Glomerular visceral epithelial cell (primary cell): ENCODE measurements at regions not wholly inside any gene's neighbourhood (a gene's known extent, or its start where the extent isn't known, plus 50 kb on each side); places are given as distances from the start of the nearest gene placed in this dataset.

Experiments
- DNase-seq: peaks from one replicate; pipeline ENCODE4 v3.0.0-alpha.2; 2016; ENCODE audit errors: extremely low spot score

DNA sequence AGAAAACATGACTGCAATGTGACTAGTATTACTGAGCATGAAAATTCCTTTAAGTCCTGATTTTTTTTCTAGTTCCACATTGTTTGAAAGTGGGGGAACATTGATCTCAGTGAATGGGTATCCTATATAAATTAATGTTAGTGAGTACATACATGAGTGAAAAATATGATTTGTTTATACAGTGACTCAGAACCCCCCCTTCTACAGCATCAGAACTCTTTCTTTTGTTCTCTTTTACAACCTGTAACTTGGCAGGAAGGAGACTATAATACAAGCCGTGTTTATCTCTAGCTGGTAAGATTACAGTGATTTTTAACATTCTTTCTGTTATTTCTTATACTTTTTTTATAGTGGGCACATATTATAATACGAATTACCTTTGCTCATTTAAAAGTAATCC lies 384.7 kb downstream of the PDCD6IP start:
- DNase-seq, result no peak

DNA sequence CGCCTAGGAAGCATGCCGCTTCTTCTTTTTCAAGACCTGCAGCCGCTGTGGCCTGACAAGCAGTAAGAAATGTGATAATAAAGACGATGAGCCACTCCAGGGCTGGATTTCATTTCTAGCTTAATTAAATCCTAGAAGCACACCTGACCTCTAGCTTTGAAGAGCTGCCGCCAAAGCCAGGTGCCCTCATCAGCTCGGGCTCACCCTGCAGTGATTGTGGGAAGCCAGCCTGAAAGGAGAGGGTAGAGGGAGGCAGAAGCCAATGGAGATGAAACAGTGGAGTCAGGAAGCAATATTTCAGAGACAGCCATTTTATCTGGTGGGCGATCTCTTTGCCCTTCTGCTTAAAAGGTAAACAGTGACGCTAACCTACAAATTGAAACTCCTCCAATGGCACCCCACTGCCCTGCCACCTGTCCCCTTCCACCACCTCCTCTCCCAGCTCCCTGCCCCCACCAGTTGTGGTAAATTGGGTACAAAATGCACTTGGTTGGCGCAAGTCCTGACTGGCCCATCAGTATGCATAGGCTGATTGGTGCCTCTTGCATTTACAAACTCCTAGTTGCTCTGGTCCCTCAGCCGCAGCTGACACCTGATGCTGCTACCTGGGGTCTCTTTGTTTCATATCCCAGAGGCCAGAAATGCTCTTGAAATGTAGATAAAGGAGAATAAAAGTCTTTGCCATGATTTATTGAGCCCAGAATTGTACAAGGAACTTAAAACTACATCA lies 385.3 kb downstream of the PDCD6IP start:
- DNase-seq, result no peak

DNA sequence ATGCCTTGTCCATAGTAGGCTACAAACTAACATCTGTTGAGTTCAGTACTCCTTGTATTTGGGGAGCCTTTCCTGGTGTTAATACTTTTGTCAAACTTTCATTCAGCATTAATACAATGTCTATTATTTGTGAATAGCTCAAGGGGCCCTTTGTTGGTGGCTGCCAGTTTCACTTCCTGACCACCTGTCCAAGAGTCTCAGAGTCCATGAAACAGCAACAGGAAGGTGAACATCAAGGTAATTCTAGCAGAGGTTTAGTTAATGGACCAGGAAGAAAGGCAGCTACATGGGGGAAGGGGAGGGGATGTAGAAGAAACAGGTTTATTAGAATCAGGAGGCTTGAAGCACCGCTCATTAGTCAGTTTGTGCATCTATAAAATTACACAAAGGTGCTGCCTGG lies 386.9 kb downstream of the PDCD6IP start:
- DNase-seq, result no peak

DNA sequence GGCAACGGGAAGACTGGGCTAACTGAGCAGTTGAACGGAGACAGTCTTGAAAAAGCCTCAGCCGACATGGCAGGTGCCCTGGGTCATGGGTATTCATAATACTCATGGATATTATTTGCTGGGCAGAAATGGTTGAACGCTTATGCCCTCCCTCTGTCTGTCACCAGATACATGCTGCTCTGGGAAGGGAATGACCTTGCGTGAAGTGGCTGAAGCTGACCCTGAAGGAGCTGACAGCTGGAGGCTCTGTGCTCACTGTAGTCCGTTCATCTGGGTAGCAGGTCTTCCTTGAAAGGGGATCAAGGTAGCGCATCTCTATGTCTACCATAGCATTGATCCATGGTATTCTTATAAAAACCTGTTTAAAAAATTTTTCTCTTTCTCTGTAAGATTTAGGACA lies 390.7 kb downstream of the PDCD6IP start:
- no peak for DNase-seq

DNA sequence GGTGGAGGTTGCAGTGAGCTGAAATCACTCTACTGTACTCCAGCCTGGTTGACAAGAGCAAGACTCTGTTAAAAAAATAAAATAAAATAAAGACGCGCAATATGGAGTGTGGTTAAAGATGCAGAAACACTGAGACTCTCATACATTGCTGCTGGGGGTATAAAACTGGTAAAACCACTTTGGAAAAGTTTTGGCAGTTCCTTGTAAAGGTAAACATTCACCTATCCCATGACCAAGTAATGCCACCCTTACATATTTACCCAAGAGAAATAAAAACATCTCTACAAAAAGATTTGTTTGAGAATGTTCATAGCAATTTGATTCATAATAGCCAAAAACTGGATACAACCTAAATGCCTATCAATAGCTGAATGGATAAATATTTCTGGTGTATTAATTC lies 398.5 kb downstream of the PDCD6IP start:
- DNase-seq, result no peak

DNA sequence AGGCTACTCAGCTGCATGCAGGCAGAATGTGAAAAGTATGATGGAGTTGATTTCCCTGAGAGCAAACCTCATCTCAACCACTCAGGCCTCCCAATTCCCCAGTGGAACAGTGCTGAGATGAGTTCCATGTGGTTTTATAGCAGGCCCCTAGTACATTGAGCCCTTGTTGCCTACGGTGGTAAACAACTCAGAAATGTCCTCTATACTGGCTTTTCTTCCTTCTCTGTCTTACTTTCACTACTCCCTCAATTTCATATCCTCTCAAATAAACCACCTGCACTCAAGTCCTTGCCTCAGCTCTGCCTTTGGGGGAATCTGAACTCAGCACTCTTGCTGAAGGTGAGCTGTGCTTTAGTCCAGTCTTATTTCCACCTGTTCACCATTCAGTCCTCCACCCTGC lies 399.9 kb downstream of the PDCD6IP start:
- no peak for DNase-seq

DNA sequence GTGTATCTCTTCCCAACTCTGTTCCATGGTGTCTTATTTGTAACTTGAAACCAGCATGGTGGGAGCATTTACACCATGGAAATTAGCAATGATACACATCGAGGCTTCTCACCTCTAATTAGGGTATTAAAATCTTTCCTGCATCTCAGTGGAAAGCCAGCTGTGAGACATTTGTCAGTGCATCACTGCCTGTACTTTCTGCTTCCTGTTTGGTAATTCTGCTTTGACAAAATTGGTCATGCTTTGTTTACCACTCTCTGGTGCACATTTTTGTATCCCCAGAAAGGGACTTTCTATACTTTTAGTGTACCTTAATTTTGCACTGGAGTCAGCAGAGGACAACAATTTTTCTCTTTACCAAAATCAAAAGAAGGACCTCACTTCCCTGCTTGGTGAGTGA lies 402.1 kb downstream of the PDCD6IP start:
- DNase-seq, result no peak

DNA sequence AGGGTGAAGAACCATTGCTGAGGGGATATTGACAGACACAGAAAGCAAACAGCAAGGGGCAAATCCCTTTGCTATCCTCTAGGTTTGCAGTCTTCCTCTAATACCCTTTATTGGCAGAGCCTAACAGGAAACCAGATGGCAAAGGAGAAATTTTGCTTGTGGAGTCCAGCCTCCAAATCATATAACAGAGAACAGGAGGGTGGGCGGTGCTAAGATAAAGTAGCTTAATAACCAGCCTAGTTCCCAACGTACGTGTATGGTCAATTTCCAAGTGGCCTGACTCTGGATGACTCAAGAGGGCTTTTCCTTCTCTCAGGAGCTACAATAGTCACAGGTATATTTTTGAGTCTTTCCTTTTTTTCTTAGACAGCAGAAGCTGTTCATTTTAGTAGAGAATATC lies 404.5 kb downstream of the PDCD6IP start:
- DNase-seq, result no peak

DNA sequence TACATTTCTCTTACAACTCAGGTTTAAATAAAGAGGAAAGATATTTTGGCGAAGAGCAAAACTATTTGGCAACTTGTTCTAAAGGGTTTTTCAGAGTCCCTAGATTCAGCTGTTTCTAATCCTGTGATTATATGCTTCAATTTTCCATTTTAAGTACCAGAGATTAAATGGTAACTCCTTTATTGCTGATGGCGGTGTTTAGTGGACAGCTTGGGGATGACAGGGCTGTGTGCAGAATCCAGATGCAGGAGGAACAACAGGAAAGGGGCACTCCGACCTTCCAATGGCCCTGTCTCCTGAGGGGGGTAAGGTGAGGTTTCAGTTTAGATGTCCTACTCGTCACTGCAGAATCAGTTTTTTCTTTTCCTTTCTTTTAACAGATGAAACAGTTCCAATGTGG lies 405.0 kb downstream of the PDCD6IP start:
- DNase-seq, result no peak

DNA sequence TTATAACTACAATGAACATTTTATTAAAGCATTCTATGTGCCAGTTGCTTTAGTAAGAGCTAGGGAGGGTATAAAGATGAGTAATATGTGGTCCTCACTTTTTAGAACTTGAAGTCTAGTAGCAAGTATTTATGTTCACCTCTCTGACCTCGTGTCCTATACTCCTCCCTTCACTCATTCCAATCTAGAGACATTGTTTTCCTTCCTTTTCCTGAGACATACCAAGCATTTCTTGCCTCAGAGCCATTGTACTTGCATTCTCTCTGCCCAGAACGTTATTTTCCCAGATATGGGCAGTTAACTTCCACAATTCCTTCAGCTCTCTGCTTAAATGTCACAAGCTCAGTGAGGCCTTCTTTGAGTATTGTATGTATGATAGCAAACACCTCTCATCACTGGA lies 408.6 kb downstream of the PDCD6IP start:
- DNase-seq, result no peak

DNA sequence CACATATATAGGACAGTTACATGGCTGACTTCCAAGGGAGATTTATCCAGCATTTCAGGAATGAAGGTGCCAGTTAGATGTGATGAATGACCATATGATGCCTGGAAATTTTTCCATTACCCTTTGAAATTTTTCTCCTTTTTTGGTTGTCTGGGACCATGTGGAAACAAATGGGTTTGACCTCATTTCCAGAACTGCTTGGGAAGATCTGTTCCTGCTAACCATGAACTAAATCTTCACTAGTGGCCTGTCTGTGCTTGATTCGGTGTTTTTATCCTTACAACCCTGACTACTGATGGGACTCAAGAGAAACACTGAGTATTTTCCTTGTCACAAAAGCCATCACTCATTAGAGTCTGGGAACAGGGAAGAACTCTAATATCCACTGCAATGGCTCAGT lies 409.4 kb downstream of the PDCD6IP start:
- DNase-seq, result no peak

DNA sequence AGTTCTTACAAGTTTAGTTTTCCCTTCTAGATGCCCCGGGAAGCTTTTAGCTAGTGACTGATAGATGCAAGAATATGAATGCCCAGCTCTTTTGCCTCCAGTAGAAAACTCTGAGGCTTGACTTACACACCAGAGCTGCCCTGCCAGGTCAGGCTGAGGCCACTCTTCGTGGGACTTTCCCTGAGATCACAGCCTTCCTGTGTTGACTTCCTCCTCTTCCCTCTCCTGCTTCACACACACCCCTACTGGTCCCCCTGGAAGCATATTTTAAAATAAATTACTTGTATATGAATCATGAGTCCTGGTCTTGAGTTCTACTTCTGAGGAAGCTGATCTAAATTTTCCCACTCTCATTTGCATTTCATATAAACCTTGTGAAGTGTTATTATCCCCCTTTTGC lies 413.7 kb downstream of the PDCD6IP start:
- DNase-seq, result peak; percentile 31

DNA sequence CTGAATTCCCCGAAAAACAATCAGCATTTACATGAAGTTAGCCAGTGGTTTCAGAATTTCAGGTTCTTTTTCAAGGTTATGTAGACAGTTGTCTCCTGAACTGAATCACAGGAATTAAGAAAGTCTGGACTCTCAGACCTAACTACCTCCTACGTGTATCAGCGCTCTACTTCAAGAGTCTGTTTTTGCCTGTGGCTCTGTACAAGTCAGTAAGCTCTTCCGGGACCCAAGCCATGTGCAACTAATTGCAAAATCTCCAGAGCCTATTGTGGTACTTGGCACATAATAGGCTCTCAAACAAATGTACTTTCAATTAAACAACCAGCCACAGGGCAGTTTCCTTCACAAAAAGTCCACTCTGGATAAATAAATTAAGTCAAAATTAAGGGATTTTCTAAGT lies 414.2 kb downstream of the PDCD6IP start:
- no peak for DNase-seq

DNA sequence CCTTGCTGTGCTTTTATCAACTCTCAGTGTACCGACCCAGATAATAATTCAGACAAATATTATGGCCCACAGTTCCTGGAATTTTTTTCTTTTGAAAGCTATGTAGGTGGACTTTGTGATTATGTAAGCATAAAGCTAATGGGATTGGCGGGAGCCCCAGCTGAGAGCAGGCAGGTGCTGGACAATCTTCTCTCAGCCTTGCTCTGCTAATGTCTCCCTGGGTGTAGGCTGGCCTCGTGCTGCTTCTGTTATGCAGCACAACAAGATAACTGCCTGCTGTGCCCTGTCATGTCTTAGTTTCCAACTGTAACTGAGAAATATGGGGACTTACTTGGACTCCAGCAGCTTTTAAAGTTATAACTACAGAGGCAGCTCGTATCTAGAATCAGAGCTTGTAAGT lies 415.0 kb downstream of the PDCD6IP start:
- DNase-seq, result no peak

DNA sequence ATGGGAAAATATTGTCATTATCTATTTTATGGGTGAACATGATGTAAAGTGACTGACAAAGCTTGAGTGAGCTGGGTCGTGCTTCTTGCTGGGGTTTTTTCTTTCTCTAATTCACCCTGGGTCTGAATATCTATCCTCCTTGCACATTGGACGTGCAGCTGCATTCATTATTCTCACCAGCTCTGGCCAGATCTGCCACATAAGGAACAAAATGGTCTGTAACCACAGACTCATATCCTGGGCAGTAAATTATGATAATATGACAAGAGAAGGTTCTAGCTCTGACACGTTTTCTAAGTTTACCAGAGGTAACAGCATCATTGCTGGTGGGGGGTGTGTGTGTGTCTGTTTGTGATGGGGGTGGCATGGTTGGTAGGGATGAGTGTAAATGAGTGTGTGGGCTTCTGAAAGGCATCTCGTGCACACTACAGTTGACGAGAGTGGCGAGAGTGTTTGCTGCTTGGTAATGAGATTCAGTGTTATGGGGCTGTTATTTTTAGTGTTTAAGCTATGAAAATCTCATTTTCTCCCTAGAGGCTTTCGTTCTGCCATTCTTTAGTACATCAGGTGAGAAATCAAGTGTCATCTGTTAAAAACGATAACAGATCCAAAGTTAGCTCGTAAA lies 418.4 kb downstream of the PDCD6IP start:
- DNase-seq, result no peak

DNA sequence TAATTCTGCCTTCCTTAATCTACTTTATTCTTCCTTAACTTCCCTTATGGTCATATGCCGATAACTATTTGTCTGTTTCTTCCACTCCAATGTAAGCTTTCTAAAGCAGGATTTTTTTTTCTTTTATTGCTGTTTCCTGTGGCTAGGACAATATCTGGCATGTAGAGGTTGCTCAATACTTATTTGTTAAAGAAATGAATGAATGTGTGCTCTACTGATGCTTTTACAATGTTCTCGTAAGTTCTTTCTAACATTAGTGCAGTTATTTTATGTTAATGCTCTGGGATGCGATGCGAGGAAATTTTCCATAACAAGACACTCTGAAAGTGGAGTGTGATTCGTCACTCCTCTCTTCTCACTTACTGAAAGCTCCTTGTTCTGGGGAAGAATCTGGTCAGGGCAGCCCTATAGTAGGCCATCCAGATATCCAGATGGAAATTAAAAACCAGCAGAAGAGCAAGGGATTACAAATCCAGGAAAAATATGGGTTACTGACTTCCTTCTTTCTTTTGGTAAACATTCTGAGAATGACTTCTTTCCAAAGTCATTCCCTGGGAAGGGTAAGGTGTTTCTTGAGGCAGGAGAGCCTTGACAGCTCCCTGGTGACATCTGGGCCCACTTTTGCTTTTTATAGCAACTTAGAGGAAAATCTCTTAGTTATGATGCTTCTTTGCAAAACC lies 420.4 kb downstream of the PDCD6IP start:
- no peak for DNase-seq

DNA sequence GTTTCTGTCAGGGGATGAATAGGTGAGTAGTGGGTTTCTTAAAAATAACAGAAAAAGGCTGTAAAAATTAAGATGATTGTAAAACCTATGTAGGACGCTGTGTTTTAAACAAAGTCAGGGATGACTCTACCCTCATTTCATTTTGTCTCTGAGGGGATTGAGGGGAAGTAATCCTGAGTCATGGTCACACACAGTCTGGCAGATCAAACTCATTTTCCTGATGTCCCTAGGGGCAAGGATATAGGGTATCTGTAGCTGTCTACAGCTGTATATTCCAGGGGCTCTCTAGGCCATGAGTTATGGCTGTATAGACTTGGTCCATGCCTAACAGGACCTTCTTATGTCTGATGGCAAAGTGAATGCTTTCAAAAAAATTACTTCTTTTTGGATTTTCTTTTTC lies 421.1 kb downstream of the PDCD6IP start:
- no peak for DNase-seq

DNA sequence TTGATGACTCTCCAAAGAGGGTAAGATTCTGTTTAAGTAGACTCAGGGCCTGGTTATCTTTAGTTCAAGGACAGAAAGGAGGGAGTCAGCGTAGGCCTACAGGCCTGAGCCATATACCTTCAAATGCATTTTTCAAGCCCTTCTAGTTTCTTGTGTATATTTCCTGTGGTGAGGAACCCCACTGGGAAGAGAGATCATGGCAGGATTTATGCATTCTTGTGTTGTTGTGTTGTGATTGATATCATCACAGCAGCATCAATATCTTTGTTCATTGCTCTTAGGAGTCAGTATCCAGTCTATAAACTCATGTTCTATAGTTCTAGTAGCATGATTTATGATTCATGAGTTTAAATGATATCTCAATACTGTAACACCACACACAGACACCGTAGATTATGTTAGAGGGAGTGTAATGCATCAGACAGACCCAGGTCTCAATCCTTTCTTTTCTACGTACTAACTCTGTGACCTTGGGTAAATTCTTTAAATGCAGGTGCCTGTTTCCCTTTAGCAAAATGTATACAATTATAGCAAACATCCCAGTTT lies 427.5 kb downstream of the PDCD6IP start:
- DNase-seq, result no peak

DNA sequence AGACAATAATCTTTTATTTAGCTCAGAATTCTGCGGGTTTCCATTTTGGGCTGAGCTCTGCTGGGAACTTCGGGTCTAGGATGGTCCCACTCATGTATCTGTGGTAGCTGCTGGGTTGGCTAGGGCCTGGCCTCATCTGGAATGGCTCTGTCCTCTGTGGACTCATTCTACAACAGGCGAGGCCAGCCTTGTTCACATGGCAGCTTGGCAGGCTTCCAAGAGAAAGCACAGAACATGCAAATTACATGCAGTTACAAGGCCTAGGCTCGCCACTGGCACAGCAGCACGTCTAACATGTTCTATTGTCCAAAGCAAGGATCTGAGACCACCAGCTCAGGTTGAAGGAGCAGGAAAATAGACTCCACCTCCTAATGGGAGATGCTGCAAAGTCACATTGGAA lies 431.4 kb downstream of the PDCD6IP start:
- DNase-seq, result no peak

DNA sequence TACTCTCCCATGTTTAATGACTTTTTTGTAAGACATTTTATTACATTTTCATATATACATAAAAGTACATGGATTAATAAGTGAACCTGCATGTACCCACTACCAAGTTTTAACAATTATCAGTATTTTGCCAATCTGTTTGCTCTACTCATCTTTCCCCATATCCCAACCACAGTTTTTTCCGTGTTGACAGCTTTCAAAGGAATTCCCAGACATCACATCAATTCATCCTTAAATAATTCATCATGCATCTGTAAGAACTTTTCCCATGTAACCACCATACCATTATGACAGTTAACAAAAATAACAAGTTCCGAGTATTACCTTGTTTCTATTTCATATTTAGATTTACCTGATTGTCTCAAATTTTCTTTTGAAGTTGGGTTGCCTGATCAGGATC lies 436.7 kb downstream of the PDCD6IP start:
- no peak for DNase-seq

DNA sequence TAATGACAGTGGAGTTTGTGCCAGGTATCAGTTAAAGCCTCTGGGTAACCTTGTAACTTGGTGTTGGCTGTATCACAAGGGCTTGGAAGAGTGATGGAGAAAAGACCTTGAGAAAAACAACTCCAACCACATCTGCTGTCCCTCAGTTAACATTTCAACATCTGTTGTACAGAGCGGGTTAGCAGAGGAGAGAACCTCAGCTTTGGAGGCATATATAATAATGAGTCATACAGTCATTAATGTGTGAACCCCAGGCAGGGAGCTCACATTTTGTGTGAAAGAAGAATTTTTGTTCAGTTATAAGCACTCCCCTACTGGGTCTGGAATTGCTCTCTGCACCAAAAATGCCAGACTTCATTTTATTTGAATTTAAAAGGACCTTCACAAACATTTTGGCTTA lies 439.5 kb downstream of the PDCD6IP start:
- no peak for DNase-seq

DNA sequence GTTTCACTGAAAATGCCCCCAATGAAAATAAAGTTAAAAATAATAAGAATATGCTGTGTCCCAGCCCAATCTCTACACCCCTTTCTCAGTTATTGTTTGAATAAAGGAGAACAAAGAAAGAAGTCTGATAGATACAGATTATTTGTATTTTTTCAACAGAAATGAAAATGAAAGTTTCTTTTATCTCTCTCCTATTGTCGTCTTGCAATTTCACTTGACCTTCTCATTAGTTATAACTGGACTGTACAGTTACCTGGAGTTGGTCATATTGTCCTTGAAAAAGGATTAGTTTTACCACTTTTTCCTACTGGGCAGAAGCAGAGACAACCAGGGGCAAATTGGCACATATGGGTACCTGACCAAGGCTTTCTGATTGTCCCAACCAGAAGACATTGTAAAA lies 440.0 kb downstream of the PDCD6IP start:
- DNase-seq, result no peak

DNA sequence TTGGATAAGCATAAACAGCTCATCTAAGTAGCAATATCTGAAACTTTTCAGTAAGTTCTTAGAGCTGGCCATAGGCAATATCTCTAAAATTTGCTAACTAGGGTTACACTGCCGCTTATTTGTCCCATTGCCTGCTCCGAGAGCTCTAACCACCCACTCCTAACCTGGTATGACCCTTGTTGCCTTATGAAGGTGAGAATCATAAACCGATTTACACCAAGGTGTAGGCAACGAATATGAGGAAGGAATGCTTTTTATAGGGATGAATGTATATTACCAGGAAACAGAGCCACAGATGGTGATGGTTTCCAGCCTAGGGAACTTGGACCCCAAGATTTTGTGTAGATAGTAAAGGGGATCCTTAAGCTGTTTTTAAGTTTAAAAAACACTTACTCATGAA lies 440.9 kb downstream of the PDCD6IP start:
- DNase-seq, result no peak
